CD8-positive, alpha-beta memory T cell (primary cell): ENCODE measurements at regions not wholly inside any gene's neighbourhood (a gene's known extent, or its start where the extent isn't known, plus 50 kb on each side); places are given as distances from the start of the nearest gene placed in this dataset.

Experiments
- CTCF ChIA-PET: fragments of 350-600 bp; sonication (Branson Sonifier 250); formaldehyde crosslinking; loops from one replicate; lab custom pipeline; 2021; ENCODE audit warnings: antibody characterized with exemption; lab: Charles Lee
- POLR2A ChIA-PET: fragments of 350-600 bp; sonication (Branson Sonifier 250); formaldehyde crosslinking; loops from one replicate; lab custom pipeline; 2021; ENCODE audit warnings: antibody characterized with exemption; lab: Charles Lee
- DNase-seq, 5 donors: peaks; one replicate each; pipeline versions ENCODE4 v3.0.0 to v3.0.0-alpha.2; 2020 to 2022; ENCODE audit warnings: mixed read lengths in 1 of 5
- H3K27ac ChIP-seq: one replicate; pipeline ENCODE4 v1.7.0; 2013; ENCODE audit warnings: low read depth, mild to moderate bottlenecking, low read length, moderate library complexity
- H3K27me3 ChIP-seq: 2 replicates; pipeline ENCODE4 v1.7.0; 2013; ENCODE audit warnings: low read length, mild to moderate bottlenecking; ENCODE audit not compliant: insufficient read depth, poor library complexity, severe bottlenecking
- H3K36me3 ChIP-seq: 2 replicates; pipeline ENCODE4 v1.7.0; 2013; ENCODE audit warnings: mild to moderate bottlenecking, low read length, moderate library complexity; ENCODE audit not compliant: insufficient read depth
- H3K4me1 ChIP-seq: 2 replicates; pipeline ENCODE4 v1.7.0; 2013; ENCODE audit warnings: mild to moderate bottlenecking, low read length, moderate library complexity; ENCODE audit not compliant: insufficient read depth
- H3K4me3 ChIP-seq: 2 replicates; pipeline ENCODE4 v1.7.0; 2013; ENCODE audit warnings: mild to moderate bottlenecking, low read length
- H3K9me3 ChIP-seq: 2 replicates; pipeline ENCODE4 v1.7.0; 2013; ENCODE audit warnings: mild to moderate bottlenecking, low read length
- H3K27ac Mint-ChIP-seq, 8 donors: one replicate each; pipeline ENCODE4 v1.8.0; 2020 to 2021; ENCODE audit warnings: mixed read lengths in 8 of 8, mild to moderate bottlenecking in 6 of 8, inconsistent platforms in 3 of 8, moderate library complexity in 3 of 8
- H3K27me3 Mint-ChIP-seq, 2 donors: one replicate each; pipeline ENCODE4 v1.8.0; 2020 to 2021; ENCODE audit warnings: mixed read lengths in 2 of 2, mild to moderate bottlenecking in 1 of 2, moderate library complexity in 1 of 2
- H3K36me3 Mint-ChIP-seq, 3 donors: one replicate each; pipeline ENCODE4 v1.8.0; 2020 to 2021; ENCODE audit warnings: mixed read lengths in 3 of 3, inconsistent platforms in 1 of 3, mild to moderate bottlenecking in 1 of 3
- H3K4me1 Mint-ChIP-seq, 3 donors: one replicate each; pipeline ENCODE4 v1.8.0; 2020 to 2021; ENCODE audit warnings: mixed read lengths in 3 of 3, inconsistent platforms in 1 of 3, mild to moderate bottlenecking in 1 of 3
- H3K4me3 Mint-ChIP-seq, 7 donors: one replicate each; pipeline ENCODE4 v1.8.0; 2020 to 2021; ENCODE audit warnings: mixed read lengths in 7 of 7, mild to moderate bottlenecking in 6 of 7, moderate library complexity in 4 of 7, inconsistent platforms in 2 of 7
- H3K9me3 Mint-ChIP-seq, 5 donors: one replicate each; pipeline ENCODE4 v1.8.0; 2020 to 2022; ENCODE audit warnings: mixed read lengths in 5 of 5, mild to moderate bottlenecking in 3 of 5, moderate library complexity in 2 of 5, inconsistent platforms in 1 of 5

GRCh38 chr9:85185486-85186217 lies 516.1 kb downstream of the NTRK2 start:
- DNase-seq, result no peak
- Mint-ChIP-seq H3K9me3 (peaks cover 0 to 4% (median 0%) of the 10 kb centered on the region in 5 donors), H3K4me3 (no peak overlapping the region), H3K27me3 (peaks cover 1 to 7% of the 10 kb centered on the region in 2 donors), H3K36me3 (no peaks in the 10 kb centered on the region), H3K4me1 (no peaks in the 10 kb centered on the region), H3K27ac (no peak overlapping the region)
- Histone ChIP-seq H3K4me3 (no peak overlapping the region), H3K4me1 (no peaks in the 10 kb centered on the region), H3K27ac (no peak overlapping the region), H3K9me3 (no peaks in the 10 kb centered on the region), H3K27me3 (no peaks in the 10 kb centered on the region), H3K36me3 (no peaks in the 10 kb centered on the region)
- ChIA-PET CTCF (no interaction called here), POLR2A (no interaction called here)

GRCh38 chr9:85182383-85182782 lies 512.9 kb downstream of the NTRK2 start:
- CTCF ChIA-PET, result no interaction called here
- H3K36me3 ChIP-seq, result no peaks in the 10 kb centered on the region

DNA sequence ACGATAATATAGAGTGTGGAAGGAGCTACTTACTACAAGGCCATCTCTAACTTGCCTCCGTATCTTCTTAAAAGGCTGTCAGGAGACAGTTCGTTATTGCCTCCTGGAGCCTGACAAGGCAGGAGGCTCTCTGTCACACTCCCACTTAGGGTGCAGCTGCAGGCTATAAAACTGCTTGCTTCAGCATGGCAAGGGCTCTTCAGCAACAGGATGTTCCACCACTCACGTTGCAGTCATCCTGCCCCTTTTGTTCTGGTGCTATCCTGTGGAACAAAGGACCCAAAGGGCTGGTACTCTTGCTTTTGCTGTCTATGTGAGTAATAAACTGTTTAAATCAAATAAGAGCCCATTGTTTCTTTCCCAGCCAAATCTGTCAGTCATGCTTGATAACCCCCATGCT lies 508.9 kb downstream of the NTRK2 start:
- DNase-seq, result no peak
- Mint-ChIP-seq H3K27ac (no peak overlapping the region), H3K4me3 (no peak overlapping the region), H3K36me3 (no peaks in the 10 kb centered on the region), H3K27me3 (peaks cover 3 to 8% of the 10 kb centered on the region in 2 donors), H3K9me3 (peaks cover 0 to 2% (median 0%) of the 10 kb centered on the region in 5 donors), H3K4me1 (no peaks in the 10 kb centered on the region)
- Histone ChIP-seq H3K36me3 (no peaks in the 10 kb centered on the region), H3K4me1 (no peaks in the 10 kb centered on the region), H3K4me3 (no peak overlapping the region), H3K27me3 (no peaks in the 10 kb centered on the region), H3K27ac (no peak overlapping the region), H3K9me3 (no peaks in the 10 kb centered on the region)
- CTCF ChIA-PET, result no interaction called here
- POLR2A ChIA-PET, result no interaction called here

More at GRCh38 chr9:85182383-85182782, 512.9 kb downstream of the NTRK2 start:
- POLR2A ChIA-PET, result no interaction called here
- Mint-ChIP-seq H3K27ac (no peak overlapping the region), H3K4me1 (no peaks in the 10 kb centered on the region), H3K9me3 (peaks cover 0 to 2% (median 0%) of the 10 kb centered on the region in 5 donors), H3K4me3 (no peak overlapping the region), H3K36me3 (no peaks in the 10 kb centered on the region), H3K27me3 (peaks cover 1 to 7% of the 10 kb centered on the region in 2 donors)
- no peaks in the 10 kb centered on the region for H3K4me1 ChIP-seq
- no peak for DNase-seq
- H3K9me3 ChIP-seq, result no peaks in the 10 kb centered on the region
- H3K27ac ChIP-seq, result no peak overlapping the region
- no peak overlapping the region for H3K4me3 ChIP-seq
- H3K27me3 ChIP-seq, result no peaks in the 10 kb centered on the region

DNA sequence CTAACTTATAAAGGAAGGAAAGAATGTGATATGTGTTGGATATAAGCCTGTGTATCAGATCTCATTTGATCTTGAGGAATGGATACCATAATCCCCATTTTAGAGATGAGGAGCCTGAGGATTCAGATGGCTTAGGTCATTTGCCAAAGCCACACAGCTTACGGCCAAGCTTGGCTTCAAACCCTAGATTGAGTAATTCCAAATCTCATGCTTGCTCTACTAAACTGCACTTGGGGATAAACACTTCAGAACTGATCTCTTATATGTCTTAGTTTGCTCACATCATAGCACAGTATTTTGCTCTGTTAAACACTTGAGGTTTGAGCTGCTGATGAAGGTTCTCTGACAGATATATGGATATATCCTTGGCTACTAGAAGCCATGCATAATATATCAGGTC lies 504.4 kb downstream of the NTRK2 start:
- ChIA-PET POLR2A (no interaction called here), CTCF (no interaction called here)
- Mint-ChIP-seq H3K9me3 (peaks cover 0 to 2% (median 0%) of the 10 kb centered on the region in 5 donors), H3K27me3 (peaks cover 3 to 4% of the 10 kb centered on the region in 2 donors), H3K27ac (no peak overlapping the region), H3K4me3 (no peak overlapping the region), H3K4me1 (no peaks in the 10 kb centered on the region), H3K36me3 (no peaks in the 10 kb centered on the region)
- no peaks in the 10 kb centered on the region for H3K27me3 ChIP-seq
- no peaks in the 10 kb centered on the region for H3K4me1 ChIP-seq
- no peaks in the 10 kb centered on the region for H3K36me3 ChIP-seq
- H3K4me3 ChIP-seq, result no peak overlapping the region
- H3K27ac ChIP-seq, result no peak overlapping the region
- no peaks in the 10 kb centered on the region for H3K9me3 ChIP-seq
- no peak for DNase-seq

DNA sequence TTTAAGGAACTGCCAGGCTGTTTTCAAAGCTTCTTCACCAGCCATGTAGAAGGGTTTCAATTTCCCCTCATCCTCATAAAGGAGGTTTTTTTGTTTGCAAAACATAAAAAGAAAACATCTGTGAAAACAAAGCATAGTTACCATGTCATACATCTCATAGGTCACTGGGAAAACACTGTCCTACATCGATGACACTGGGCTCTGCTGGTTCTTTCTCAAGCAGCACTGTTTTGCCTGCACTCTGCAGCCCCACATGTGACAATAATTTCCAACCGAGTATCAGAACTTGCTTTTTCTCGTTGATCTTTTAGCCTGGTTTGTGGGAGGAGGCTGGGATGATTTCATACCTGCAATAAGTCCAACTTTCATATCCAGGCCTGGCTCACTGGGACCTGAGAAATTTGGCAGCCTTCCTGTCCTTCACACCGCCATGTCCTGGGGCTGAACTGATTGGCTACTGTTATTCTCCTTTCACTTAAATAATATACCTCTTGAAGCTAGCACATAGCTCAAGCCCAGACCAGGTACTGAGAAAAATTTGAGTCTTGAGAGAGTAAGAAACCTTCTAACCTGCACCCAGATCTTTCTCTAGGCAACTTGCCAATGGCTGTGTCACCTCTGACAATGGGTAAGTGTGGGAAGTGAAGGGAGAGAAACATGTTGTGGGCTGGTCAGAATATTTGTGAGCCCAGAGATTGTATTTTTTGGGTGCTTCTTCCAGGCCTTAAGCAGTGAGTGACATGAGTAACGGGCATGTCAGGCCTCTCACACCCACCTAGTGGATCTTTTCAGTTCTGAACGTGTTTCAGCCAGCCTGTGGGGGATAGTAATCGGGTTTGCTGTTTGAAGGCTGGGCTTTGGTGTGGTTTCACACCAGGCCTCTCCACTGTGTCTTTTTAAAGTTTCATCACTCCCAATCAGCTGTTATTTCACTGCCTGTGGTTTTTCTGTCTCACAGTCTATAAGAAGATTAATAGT lies 502.8 kb downstream of the NTRK2 start:
- Mint-ChIP-seq H3K4me1 (no peaks in the 10 kb centered on the region), H3K36me3 (no peaks in the 10 kb centered on the region), H3K4me3 (no peak overlapping the region), H3K27me3 (peaks cover 4 to 6% of the 10 kb centered on the region in 2 donors), H3K9me3 (peaks cover 0 to 2% (median 0%) of the 10 kb centered on the region in 5 donors), H3K27ac (no peak overlapping the region)
- H3K27me3 ChIP-seq, result no peaks in the 10 kb centered on the region
- H3K9me3 ChIP-seq, result no peaks in the 10 kb centered on the region
- H3K36me3 ChIP-seq, result no peaks in the 10 kb centered on the region
- DNase-seq, result no peak
- no peak overlapping the region for H3K4me3 ChIP-seq
- ChIA-PET POLR2A (no interaction called here), CTCF (no interaction called here)
- no peaks in the 10 kb centered on the region for H3K4me1 ChIP-seq
- no peak overlapping the region for H3K27ac ChIP-seq

DNA sequence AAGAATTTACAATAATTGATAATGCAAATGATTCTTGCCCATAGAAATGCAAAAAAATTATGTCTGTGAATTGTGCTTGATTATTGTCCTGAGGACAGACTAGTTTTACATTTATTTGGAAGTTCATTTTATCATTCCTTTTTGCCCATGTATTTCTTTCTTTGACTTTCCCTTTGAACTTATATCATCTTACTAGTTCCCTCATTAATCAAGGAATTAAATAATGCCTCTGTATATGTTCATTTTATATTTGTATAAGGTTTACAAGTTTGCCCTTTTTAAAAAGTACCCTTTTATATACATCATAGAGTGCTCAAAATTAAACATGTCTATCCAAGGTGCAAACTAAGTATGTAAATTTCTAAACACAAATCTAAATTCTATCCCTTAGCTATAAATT lies 501.6 kb downstream of the NTRK2 start:
- Mint-ChIP-seq H3K27ac (no peak overlapping the region), H3K4me1 (no peaks in the 10 kb centered on the region), H3K27me3 (peaks cover 4 to 6% of the 10 kb centered on the region in 2 donors), H3K9me3 (peaks cover 0 to 4% (median 0%) of the 10 kb centered on the region in 5 donors), H3K36me3 (no peaks in the 10 kb centered on the region), H3K4me3 (no peak overlapping the region)
- H3K4me1 ChIP-seq, result no peaks in the 10 kb centered on the region
- no peaks in the 10 kb centered on the region for H3K9me3 ChIP-seq
- H3K4me3 ChIP-seq, result no peak overlapping the region
- ChIA-PET CTCF (no interaction called here), POLR2A (no interaction called here)
- no peaks in the 10 kb centered on the region for H3K27me3 ChIP-seq
- H3K36me3 ChIP-seq, result no peaks in the 10 kb centered on the region
- H3K27ac ChIP-seq, result no peak overlapping the region
- DNase-seq, result no peak

DNA sequence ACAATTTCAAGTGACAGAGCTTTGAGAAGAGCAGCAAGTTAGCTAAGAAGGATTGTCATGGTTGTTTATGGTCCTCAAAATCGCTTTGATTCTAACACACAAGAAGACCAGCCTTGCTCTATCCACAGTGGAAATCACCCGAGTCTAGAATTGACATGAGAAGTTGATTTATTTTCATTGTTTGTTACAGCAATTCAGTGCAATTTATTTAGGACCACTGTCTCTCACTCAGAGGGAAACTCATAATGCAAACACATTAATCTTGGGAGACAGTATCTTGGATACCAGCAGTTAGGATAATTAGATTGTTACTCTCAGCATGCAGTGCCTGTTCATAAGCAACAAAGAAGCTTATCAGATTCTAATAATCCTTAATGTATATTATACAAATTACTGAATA lies 498.9 kb downstream of the NTRK2 start:
- Mint-ChIP-seq H3K4me1 (no peaks in the 10 kb centered on the region), H3K4me3 (no peak overlapping the region), H3K27ac (no peak overlapping the region), H3K27me3 (peaks cover 0 to 3% of the 10 kb centered on the region in 2 donors), H3K9me3 (peaks cover 0 to 4% (median 0%) of the 10 kb centered on the region in 5 donors), H3K36me3 (no peaks in the 10 kb centered on the region)
- DNase-seq, result no peak
- CTCF ChIA-PET, result no interaction called here
- H3K27me3 ChIP-seq, result no peaks in the 10 kb centered on the region
- no peak overlapping the region for H3K4me3 ChIP-seq
- H3K4me1 ChIP-seq, result no peaks in the 10 kb centered on the region
- H3K27ac ChIP-seq, result no peak overlapping the region
- H3K9me3 ChIP-seq, result no peaks in the 10 kb centered on the region
- no peaks in the 10 kb centered on the region for H3K36me3 ChIP-seq
- POLR2A ChIA-PET, result no interaction called here

DNA sequence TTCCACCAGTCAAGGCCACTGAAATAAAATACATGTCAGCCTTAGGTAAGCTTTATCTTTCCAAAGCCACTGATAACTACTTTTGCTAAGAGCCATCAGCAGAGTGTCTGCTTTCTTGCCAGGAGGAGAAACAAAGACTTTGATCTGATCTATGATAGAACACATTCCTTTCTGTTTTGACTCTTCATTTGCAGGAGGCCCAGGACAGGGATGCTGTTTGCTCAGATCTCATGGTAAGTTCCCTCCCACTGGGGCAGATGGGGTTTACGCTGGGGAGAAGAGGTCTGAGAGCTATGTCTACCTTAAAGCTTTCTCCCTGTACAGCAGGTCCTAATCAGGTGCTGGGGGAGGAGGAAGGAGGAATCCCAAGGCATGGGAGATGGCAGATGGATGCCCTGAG lies 497.6 kb downstream of the NTRK2 start:
- ChIA-PET CTCF (no interaction called here), POLR2A (no interaction called here)
- no peak overlapping the region for H3K4me3 Mint-ChIP-seq
- Histone ChIP-seq H3K36me3 (no peaks in the 10 kb centered on the region), H3K4me3 (no peak overlapping the region), H3K27ac (no peak overlapping the region), H3K9me3 (no peaks in the 10 kb centered on the region), H3K4me1 (no peaks in the 10 kb centered on the region), H3K27me3 (no peaks in the 10 kb centered on the region)
- DNase-seq, result no peak
- peaks cover 0 to 5% of the 10 kb centered on the region in 2 donors for H3K27me3 Mint-ChIP-seq
- H3K36me3 Mint-ChIP-seq, result no peaks in the 10 kb centered on the region
- no peak overlapping the region for H3K27ac Mint-ChIP-seq
- no peaks in the 10 kb centered on the region for H3K4me1 Mint-ChIP-seq
- peaks cover 0 to 4% (median 0%) of the 10 kb centered on the region in 5 donors for H3K9me3 Mint-ChIP-seq
